SHP77 treated with DMSO at 0.1 percent for 48 hours (cell line): ENCODE measurements at regions not wholly inside any gene's neighbourhood (a gene's known extent, or its start where the extent isn't known, plus 50 kb on each side); places are given as distances from the start of the nearest gene placed in this dataset.

Source experiments
- DNase-seq: peaks from one replicate; lab custom pipeline; 2025; lab: John Stamatoyannopoulos, UW

DNA sequence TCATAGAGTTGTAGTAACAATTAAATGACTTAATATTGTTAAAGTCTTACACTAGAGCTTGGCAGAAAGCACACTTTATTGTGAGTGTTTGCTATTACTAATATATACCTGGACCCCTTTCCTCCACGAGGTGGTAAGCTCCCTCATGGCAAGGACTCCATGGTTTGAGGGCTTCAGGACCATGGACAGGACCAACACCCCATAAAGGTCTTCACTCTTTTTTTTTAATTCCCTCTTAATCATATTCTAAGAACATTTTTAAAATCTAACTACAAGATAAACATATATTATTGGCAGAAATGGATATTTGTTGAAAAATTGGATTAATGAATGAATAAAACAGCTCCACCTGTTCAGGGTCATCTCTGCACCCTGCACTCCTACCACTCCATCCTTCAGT is 154.5 kb downstream of the CBLN1 start:
- DNase-seq, result no peak

- no peak for DNase-seq
Measured at GRCh38 chr16:49121636-49122035, 160.0 kb downstream of the CBLN1 start.

GRCh38 chr16:49120631-49121030 is 161.0 kb downstream of the CBLN1 start:
- no peak for DNase-seq

- no peak for DNase-seq
Measured at GRCh38 chr16:49116873-49117272, 164.8 kb downstream of the CBLN1 start.

DNA sequence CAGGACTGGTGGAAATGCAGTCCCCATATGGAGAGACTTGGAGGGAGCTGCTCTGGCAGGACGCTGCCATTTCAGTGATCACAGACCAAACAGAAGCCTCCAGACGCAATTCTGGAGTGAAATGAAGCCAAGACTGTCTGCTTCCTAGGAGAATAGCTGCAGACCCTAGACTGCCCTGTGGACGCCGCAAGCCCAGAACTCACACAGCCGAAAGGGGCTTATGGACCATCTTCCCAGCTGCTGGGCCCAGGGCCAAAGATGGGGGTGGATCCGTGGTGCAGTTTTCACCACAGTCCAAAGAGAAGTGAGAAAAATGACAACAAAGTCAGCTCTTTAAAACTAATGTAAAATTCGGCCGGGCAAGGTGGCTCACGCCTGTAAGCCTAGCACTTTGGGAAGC is 165.7 kb downstream of the CBLN1 start:
- DNase-seq, result no peak

GRCh38 chr16:49112754-49113153 is 168.9 kb downstream of the CBLN1 start:
- no peak for DNase-seq

GRCh38 chr16:49111351-49111750 is 170.3 kb downstream of the CBLN1 start:
- DNase-seq, result no peak

DNA sequence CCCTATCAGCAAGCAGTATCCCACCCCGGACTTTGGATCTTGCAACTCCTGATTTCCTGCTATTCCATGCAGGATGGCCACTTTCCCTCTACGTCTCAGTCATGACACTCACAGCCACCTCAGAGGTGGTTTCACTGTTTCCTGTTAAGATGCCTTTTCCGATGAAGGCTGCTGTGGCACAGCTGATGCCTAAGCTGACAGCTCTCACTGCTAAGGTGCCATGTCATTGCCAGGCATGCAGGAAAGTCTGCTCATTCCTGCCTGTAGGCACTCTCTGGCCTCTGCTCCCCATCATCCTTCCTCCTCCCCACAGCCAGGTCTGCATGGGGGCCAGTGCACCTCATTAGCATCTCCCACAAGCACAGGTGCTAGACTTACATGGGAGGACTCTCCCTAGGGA is 173.0 kb downstream of the CBLN1 start:
- DNase-seq, result no peak

- DNase-seq, result no peak
Measured at GRCh38 chr16:49103298-49103697, 178.3 kb downstream of the CBLN1 start.

- no peak for DNase-seq
Measured at GRCh38 chr16:49101997-49102396, 179.6 kb downstream of the CBLN1 start.

DNA sequence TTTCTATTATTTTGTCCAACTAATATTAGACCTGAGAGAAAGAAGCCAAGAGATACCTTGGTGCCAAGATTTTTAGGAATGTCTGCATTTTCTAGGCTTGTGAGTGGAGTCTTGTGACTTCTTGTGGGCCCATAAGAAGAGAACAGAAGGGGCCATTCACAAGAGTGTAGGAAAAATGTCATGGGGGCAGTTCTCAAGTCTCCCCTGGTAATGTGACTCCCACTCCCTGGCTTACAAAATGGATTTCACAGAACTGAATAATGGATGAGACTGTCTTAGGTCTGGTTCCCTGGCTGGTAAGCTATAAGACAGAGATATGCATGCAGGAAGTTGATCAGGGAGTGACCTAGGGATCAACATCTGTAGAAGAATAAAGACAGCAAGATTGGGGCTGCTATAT is 181.3 kb downstream of the CBLN1 start:
- no peak for DNase-seq

DNA sequence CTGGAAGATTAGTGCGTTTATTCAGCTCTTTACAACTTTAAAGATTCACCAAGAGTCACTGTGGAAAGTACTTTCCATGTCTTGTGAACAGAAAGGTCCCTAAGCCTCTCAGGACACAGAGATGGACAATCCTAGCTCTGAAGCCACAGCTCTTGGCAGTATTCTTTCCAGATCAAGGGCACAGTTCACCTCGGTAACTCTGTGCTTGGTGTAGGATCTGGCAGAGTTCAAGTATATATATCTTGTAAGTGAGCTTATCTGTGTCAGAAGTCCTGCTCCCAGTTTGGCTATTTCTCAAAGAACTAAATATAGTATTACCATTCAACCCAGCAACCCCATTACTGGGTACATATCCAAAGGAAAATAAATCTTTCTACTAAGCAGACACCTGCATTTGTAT is 183.7 kb downstream of the CBLN1 start:
- no peak for DNase-seq

DNA sequence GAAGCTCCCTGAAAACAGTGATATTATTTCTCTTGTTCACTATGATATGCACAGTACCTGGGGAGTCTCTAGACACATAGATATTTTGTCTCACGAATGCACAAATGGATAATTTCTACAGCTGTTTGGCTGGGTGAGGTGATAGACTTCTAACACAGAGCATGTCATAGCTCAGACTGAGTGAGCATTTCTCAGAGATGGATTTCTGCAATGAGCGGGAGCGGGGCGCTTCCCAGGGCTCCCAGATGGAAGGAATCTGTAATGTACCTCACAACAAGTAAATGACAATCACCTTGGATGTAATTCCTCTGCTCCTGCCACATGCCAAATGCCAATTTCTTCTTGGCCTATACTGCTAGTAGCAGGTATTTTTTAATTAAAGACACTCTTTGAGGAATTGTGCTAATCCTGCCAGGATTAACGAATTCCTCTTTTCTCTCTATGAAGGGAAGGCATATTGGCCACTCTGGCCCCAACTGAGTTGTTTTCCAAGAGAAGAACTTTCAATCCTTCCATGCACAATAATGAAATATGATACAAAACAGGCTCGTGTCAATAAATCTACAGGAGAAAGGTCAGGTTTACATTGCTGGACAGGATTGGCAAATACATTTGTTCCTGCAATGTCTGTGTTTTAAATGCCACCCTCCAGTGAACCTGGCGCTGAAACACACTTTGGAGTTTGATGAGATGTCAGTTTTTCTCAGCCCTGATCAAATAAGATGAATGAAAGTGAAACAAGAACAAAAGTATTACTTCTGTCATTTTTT is 185.3 kb downstream of the CBLN1 start:
- DNase-seq, result no peak

DNA sequence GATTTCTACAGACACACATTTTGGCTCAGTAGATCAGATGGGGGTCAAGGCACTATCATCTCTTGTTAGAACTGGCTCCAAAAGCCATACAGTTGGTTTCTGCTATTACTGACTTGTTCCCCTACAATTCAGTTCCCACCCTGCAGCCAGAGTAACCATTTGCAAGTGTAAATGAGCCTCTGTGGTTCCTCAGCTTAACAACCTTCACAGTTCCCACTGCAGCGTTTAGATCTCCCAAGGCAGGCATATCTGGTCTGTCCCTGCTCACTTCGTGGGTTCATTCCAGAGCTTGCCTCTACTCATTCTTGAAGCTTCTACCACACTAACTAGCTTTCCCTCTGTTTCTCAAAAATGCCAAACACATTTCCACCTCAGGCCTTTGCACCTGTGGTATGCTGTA is 186.1 kb downstream of the CBLN1 start:
- no peak for DNase-seq

DNA sequence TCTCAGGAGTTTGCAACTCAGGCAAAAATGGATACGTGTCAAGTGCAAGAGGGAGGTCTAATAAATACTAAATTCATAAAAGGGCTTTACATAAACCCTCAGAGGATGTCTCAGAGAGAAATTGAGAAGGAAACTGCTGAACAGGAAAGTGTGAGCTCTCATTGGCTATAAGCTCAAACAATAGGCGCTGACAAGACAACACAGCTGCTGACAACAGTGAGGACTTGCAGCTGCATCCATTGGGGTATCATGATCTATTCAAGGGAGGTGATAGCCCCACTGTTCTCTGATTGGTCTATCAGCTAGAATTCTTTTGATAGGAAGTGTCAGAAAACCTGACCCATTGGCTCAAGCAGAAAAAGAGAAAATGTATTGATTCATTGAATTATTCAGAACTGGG is 187.2 kb downstream of the CBLN1 start:
- no peak for DNase-seq

GRCh38 chr16:49093939-49094338 is 187.7 kb downstream of the CBLN1 start:
- no peak for DNase-seq

- DNase-seq, result no peak
Measured at GRCh38 chr16:49092704-49093103, 188.9 kb downstream of the CBLN1 start.

GRCh38 chr16:49089533-49089932 is 192.1 kb downstream of the CBLN1 start:
- no peak for DNase-seq

DNA sequence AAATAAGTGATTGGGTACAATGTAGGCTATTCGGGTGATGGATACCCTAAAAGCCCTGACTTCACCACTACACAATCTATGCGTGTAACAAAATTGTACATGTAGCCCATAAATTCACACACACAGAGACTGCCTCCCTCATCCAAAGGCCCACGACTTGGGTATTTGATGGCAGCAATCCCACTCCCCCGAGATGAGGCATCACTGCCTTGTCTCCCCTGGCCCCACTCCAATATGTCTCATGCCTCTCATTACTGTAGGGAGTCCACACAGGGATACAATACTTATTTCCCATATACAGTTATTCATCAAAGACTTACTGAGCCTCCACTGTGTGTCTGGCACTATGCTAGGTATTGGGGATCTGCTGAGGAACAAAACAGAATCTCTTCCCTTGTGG is 192.6 kb downstream of the CBLN1 start:
- DNase-seq, result no peak

GRCh38 chr16:49085686-49086085 is 196.0 kb downstream of the CBLN1 start:
- DNase-seq, result no peak

DNA sequence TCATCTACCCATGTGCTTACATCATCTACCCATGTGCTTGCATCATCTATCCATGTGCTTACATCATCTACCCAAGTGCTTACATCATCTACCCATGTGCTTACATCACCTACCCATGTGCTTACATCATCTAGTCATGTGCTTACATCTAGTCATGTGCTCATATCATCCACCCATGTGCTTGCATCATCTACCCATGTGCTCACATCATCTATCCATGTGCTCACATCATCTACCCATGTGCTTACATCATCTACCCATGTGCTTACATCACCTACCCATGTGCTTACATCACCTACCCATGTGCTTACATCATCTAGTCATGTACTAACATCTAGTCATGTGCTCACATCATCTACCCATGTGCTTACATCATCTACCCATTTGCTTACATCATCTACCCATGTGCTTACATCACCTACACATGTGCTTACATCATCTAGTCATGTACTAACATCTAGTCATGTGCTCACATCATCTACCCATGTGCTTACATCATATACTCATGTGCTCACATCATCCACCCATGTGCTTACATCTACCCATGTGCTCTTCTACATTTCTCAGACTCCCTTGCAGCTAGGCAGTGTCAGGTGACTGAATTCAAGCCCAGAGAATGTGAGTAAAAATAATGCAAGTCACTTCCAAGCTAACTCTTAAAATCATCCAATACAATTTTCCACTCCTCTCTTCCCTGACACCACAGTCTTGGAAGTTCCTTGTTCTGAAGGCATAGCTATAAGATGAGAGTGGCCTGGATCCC is 196.8 kb downstream of the CBLN1 start:
- no peak for DNase-seq

DNA sequence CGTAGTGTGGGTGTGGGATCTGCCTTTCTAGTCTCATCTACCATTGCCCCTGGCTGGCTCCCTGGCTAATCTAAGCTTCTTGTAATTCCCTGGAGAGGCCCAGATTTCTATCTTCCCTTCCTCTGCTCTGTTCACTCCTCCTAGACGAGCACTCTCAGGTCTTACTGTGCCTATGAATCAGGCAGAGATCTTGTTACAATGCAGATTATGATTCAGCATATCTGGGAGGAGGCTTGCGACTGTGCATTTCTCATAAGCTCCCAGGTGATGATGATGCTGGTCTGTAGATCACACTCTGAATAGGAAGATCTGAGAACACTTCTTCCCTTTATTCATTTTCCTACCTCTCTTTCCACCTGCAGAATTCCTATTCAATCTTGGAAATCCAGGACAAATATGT is 200.1 kb downstream of the CBLN1 start:
- no peak for DNase-seq

DNA sequence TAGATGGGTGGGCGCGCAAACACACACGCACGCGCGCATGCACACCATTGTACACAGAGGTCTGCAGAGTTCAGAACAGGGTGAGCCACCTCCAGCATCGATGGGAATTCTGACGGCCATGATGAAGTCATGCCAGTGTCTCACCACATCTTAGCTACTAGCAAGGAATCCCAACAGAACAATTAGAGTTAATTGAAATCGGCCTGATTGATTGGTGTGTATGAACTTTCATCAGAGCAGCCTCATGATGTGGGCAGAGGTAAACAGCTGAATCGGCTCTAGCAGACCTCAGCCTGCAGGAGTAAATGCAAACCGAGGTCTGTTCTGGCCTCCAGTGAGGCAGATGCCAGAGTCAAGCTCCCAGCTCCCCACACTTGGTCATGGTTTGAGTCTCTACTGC is 200.6 kb downstream of the CBLN1 start:
- no peak for DNase-seq

- DNase-seq, result no peak
Measured at GRCh38 chr16:49078571-49078970, 203.1 kb downstream of the CBLN1 start.
